ENCODE measurements at regions not wholly inside any gene's neighbourhood (a gene's known extent, or its start where the extent isn't known, plus 50 kb on each side); places are given as distances from the start of the nearest gene placed in this dataset.

DNA sequence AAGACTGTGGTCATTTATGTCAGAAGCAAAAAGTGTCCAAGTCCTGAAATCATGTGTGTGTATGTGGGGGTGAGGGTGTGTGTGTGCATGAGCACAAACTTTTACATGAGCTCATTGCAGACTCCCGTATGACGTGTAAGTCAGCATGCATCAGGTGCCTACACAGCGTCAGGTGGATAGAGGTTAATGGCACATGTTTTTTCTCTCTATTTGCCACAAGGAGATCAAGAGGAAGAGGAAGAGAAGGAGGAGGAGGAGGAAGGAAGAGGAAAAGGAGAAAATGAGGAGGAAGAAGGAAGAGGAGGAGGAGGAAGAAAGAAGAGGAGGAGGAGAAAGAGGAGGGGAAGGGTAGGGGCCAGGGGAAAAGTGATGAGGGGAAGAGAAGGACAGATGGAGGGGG lies 178.0 kb upstream of the DYNLRB2 start:
- TF ChIP-seq EZH2 (IDR thresholded peaks at IDR 0.05) (no peak), POLR2AphosphoS5 (IDR thresholded peaks at IDR 0.05; ENCODE audit: borderline replicate concordance, low read depth, low read length) (no peak)
